Spleen (tissue), 7 donors: ENCODE measurements at regions not wholly inside any gene's neighbourhood (a gene's known extent, or its start where the extent isn't known, plus 50 kb on each side); places are given as distances from the start of the nearest gene placed in this dataset.

ENCODE experiments used
- POLR2A ChIP-seq, 3 donors: fragments of 450-650 bp; IDR thresholded peaks; one replicate each; pipeline ENCODE4 v1.5.1; 2017; ENCODE audit warnings: antibody characterized with exemption in 3 of 3, mild to moderate bottlenecking in 1 of 3
- TF ChIP-seq, protein P1 (sequence below), 11 experiments: fragments of 200-600 bp in 7 of 11; fragments of 450-650 bp in 4 of 11; sonication (generic) in 4 of 11; IDR thresholded peaks in 8 of 11; conservative IDR thresholded peaks in 3 of 11; 1 replicate in 7 of 11; 2 replicates in 4 of 11; pipeline versions ENCODE4 v1.4.0 to v1.8.0; 2016 to 2021; ENCODE audit warnings: antibody characterized with exemption in 11 of 11, inconsistent platforms in 4 of 11, mild to moderate bottlenecking in 1 of 11
- donor health status: DM: no; HTN: no; CAD: no; lungs with moderate emphysema.
- donor health status: DM: no; HTN: no; CAD: no.
- donor health status: DM: no; HTN: no; CAD: no.

DNA sequence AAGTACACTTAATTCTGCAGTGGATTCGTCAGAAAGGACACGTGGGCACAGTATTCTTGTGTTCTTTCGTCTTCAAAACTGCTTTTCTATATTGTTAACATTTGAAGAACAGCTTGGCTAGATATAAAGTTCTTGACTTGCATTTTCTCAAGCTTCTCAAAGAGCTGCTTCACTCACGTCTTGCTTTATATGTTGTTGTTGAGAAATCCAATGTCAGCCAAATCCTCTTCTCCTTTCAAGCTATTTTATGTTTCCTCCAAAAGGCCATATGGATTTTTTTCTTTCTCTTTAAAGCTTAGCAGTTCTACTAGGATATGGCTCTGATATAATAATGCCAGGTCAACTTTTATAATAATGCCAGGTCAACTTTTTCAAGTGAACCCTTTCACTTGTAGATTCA is 65.5 kb upstream of the CYP1B1 start:
- TF ChIP-seq, protein P1, sequence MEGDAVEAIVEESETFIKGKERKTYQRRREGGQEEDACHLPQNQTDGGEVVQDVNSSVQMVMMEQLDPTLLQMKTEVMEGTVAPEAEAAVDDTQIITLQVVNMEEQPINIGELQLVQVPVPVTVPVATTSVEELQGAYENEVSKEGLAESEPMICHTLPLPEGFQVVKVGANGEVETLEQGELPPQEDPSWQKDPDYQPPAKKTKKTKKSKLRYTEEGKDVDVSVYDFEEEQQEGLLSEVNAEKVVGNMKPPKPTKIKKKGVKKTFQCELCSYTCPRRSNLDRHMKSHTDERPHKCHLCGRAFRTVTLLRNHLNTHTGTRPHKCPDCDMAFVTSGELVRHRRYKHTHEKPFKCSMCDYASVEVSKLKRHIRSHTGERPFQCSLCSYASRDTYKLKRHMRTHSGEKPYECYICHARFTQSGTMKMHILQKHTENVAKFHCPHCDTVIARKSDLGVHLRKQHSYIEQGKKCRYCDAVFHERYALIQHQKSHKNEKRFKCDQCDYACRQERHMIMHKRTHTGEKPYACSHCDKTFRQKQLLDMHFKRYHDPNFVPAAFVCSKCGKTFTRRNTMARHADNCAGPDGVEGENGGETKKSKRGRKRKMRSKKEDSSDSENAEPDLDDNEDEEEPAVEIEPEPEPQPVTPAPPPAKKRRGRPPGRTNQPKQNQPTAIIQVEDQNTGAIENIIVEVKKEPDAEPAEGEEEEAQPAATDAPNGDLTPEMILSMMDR (IDR thresholded peaks at IDR 0.05 in 8 of 11, conservative IDR thresholded peaks at IDR 0.05 in 3 of 11), result no peak
- no peak for TF ChIP-seq POLR2A (IDR thresholded peaks at IDR 0.05)
